ENCODE measurements at regions not wholly inside any gene's neighbourhood (a gene's known extent, or its start where the extent isn't known, plus 50 kb on each side); places are given as distances from the start of the nearest gene placed in this dataset.

- DNase-seq (ENCODE audit: low read depth, low spot score) = no peak
- no peak for TF ChIP-seq CEBPB (IDR thresholded peaks at IDR 0.05; ENCODE audit: borderline replicate concordance in 1 of 2, low read depth in 2 of 2, low read length in 2 of 2)
- TF ChIP-seq, protein P1, sequence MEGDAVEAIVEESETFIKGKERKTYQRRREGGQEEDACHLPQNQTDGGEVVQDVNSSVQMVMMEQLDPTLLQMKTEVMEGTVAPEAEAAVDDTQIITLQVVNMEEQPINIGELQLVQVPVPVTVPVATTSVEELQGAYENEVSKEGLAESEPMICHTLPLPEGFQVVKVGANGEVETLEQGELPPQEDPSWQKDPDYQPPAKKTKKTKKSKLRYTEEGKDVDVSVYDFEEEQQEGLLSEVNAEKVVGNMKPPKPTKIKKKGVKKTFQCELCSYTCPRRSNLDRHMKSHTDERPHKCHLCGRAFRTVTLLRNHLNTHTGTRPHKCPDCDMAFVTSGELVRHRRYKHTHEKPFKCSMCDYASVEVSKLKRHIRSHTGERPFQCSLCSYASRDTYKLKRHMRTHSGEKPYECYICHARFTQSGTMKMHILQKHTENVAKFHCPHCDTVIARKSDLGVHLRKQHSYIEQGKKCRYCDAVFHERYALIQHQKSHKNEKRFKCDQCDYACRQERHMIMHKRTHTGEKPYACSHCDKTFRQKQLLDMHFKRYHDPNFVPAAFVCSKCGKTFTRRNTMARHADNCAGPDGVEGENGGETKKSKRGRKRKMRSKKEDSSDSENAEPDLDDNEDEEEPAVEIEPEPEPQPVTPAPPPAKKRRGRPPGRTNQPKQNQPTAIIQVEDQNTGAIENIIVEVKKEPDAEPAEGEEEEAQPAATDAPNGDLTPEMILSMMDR (IDR thresholded peaks at IDR 0.05 in 2 of 3, conservative IDR thresholded peaks at IDR 0.05 in 1 of 3; ENCODE audit: control insufficient read depth in 2 of 3, extremely low read depth in 1 of 3, insufficient read depth in 1 of 3, low read depth in 3 of 3, low read length in 3 of 3) = peak; percentile 72 to 79 (median 76)
- TF ChIP-seq POLR2AphosphoS5 (IDR thresholded peaks at IDR 0.05; ENCODE audit: low read length) = no peak
- TF ChIP-seq GATAD2B (conservative IDR thresholded peaks at IDR 0.05; ENCODE audit: low read depth) = no peak
- TF ChIP-seq ASH2L (IDR thresholded peaks at IDR 0.05; ENCODE audit: borderline replicate concordance, low read depth) = no peak
- peak; percentile 70; the same call in 1 of the 2 replicates for TF ChIP-seq SMC3 (IDR thresholded peaks at IDR 0.05; ENCODE audit: borderline replicate concordance, low read length)
- TF ChIP-seq SP1 (IDR thresholded peaks at IDR 0.05; ENCODE audit: low read depth, low read length) = no peak
- TF ChIP-seq, protein P2, sequence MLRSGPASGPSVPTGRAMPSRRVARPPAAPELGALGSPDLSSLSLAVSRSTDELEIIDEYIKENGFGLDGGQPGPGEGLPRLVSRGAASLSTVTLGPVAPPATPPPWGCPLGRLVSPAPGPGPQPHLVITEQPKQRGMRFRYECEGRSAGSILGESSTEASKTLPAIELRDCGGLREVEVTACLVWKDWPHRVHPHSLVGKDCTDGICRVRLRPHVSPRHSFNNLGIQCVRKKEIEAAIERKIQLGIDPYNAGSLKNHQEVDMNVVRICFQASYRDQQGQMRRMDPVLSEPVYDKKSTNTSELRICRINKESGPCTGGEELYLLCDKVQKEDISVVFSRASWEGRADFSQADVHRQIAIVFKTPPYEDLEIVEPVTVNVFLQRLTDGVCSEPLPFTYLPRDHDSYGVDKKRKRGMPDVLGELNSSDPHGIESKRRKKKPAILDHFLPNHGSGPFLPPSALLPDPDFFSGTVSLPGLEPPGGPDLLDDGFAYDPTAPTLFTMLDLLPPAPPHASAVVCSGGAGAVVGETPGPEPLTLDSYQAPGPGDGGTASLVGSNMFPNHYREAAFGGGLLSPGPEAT (IDR thresholded peaks at IDR 0.05; ENCODE audit: low read depth) = peak; percentile 24; the same call in 1 of the 2 replicates
- peak; percentile 87 for TF ChIP-seq RAD21 (IDR thresholded peaks at IDR 0.05; ENCODE audit: insufficient read depth, low read depth, low read length)
- TF ChIP-seq TCF3 (IDR thresholded peaks at IDR 0.05; ENCODE audit: borderline replicate concordance, insufficient read depth, low read depth, low read length) = no peak
- TF ChIP-seq IRF4 (IDR thresholded peaks at IDR 0.05; ENCODE audit: low read depth, low read length) = no peak
- TF ChIP-seq, protein P3, sequence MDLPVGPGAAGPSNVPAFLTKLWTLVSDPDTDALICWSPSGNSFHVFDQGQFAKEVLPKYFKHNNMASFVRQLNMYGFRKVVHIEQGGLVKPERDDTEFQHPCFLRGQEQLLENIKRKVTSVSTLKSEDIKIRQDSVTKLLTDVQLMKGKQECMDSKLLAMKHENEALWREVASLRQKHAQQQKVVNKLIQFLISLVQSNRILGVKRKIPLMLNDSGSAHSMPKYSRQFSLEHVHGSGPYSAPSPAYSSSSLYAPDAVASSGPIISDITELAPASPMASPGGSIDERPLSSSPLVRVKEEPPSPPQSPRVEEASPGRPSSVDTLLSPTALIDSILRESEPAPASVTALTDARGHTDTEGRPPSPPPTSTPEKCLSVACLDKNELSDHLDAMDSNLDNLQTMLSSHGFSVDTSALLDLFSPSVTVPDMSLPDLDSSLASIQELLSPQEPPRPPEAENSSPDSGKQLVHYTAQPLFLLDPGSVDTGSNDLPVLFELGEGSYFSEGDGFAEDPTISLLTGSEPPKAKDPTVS (IDR thresholded peaks at IDR 0.05; ENCODE audit: low read depth, low read length) = no peak
- TF ChIP-seq EED (IDR thresholded peaks at IDR 0.05; ENCODE audit: low read depth) = peak; percentile 75
- peak; percentile 65 for TF ChIP-seq IKZF2 (IDR thresholded peaks at IDR 0.05)
- TF ChIP-seq, protein P4, sequence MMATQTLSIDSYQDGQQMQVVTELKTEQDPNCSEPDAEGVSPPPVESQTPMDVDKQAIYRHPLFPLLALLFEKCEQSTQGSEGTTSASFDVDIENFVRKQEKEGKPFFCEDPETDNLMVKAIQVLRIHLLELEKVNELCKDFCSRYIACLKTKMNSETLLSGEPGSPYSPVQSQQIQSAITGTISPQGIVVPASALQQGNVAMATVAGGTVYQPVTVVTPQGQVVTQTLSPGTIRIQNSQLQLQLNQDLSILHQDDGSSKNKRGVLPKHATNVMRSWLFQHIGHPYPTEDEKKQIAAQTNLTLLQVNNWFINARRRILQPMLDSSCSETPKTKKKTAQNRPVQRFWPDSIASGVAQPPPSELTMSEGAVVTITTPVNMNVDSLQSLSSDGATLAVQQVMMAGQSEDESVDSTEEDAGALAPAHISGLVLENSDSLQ (IDR thresholded peaks at IDR 0.05) = no peak
- peak; percentile 61 for TF ChIP-seq IKZF1 (conservative IDR thresholded peaks at IDR 0.05)
- no peak for TF ChIP-seq SMAD5 (IDR thresholded peaks at IDR 0.05; ENCODE audit: low read depth)
- peak; percentile 54; the same call in 1 of the 2 replicates for TF ChIP-seq YY1 (IDR thresholded peaks at IDR 0.05; ENCODE audit: low read depth, low read length)
Observed at GRCh38 chr12:27142101-27142721, 59.8 kb upstream of the C12orf71 start.

More at GRCh38 chr12:27142101-27142721, 59.8 kb upstream of the C12orf71 start:
- RAD21 ChIA-PET (ENCODE audit: unreplicated experiment) = interaction anchor here (0.6 to 5.7 kb wide), 8 partner anchors 20 to 162 kb away, joined by 3 to 52 read pairs (median 6); partner anchors contain the start of gene STK38L
- H3K4me2 ChIP-seq (ENCODE audit: control insufficient read depth, insufficient read depth) = no peak overlapping the region
- H3K9me3 ChIP-seq (replicated peaks; ENCODE audit: control insufficient read depth, insufficient read depth, low read length) = no peaks in the 10 kb centered on the region
- WGBS (ENCODE audit: insufficient coverage, insufficient replicate concordance, low lambda C conversion rate, missing lambda C conversion rate) = 38% methylated on average over 3 of the region's 3 CpGs
- H3K79me2 ChIP-seq (ENCODE audit: control insufficient read depth, insufficient read depth, low read length) = no peaks in the 10 kb centered on the region
- peaks cover 9% of the 10 kb centered on the region; the same call in 1 of the 2 replicates for H3K4me1 ChIP-seq (ENCODE audit: control insufficient read depth, insufficient read depth, low read length)
- H3K4me3 ChIP-seq = no peak overlapping the region
- H3K9ac ChIP-seq (ENCODE audit: control insufficient read depth, insufficient read depth, low read length) = no peak overlapping the region
- in situ Hi-C loops (cut with MboI) = no loop called here
- POLR2A ChIA-PET = interaction anchor here (1.0 to 1.4 kb wide), 3 partner anchors 38 to 126 kb away, joined by 3 to 4 read pairs (median 4); partner anchors contain the start of gene MED21
- no peaks in the 10 kb centered on the region for H3K27me3 ChIP-seq (replicated peaks in 1 of 2; ENCODE audit: control insufficient read depth in 2 of 2, insufficient read depth in 2 of 2, low read length in 1 of 2)
- no peaks in the 10 kb centered on the region for H3K36me3 ChIP-seq (ENCODE audit: control insufficient read depth in 2 of 2, insufficient read depth in 2 of 2, low read length in 1 of 2)
- ATAC-seq (peak; percentile 80), FAIRE-seq (no peak)
- H3K27ac ChIP-seq (ENCODE audit: control insufficient read depth, insufficient read depth) = no peak overlapping the region
- peak overlapping the region; percentile 16; the same call in 1 of the 2 replicates for H2AFZ ChIP-seq (ENCODE audit: control insufficient read depth, low read depth, low read length)
- BruUV-seq (replicated peaks) = no TSS peak
- SMC1A ChIA-PET (ENCODE audit: uncharacterized antibody, unreplicated experiment) = interaction anchor here (0.6 to 7.1 kb wide), 27 partner anchors 20 to 263 kb away, joined by 3 to 75 read pairs (median 3); partner anchors contain the start of gene MED21
- intact Hi-C loops (cut with micrococcal nuclease; ENCODE audit: unreplicated experiment) = loop anchor here (1.0 to 10.0 kb wide), 8 partner anchors 37 to 207 kb away; partner anchors contain the start of genes FGFR1OP2, INTS13, STK38L and TM7SF3
- H4K20me1 ChIP-seq (ENCODE audit: control insufficient read depth, insufficient read depth) = no peaks in the 10 kb centered on the region
- CTCF ChIA-PET = interaction anchor here (0.6 to 5.2 kb wide), 35 partner anchors 8 to 868 kb away, joined by 3 to 39 read pairs (median 4); partner anchors contain the start of genes MED21 and STK38L

Data from GM12878 (cell line).